Progenitor cell of endocrine pancreas (in vitro differentiated cells): ENCODE measurements at regions not wholly inside any gene's neighbourhood (a gene's known extent, or its start where the extent isn't known, plus 50 kb on each side); places are given as distances from the start of the nearest gene placed in this dataset.

ENCODE experiments used
- DNase-seq: peaks from one replicate; pipeline ENCODE4 v3.0.0; 2021; ENCODE audit warnings: low spot score; ENCODE audit not compliant: unreplicated experiment
- H3K27ac Mint-ChIP-seq: 2 replicates; pipeline ENCODE4 v1.8.0; 2021; ENCODE audit warnings: mild to moderate bottlenecking, moderate library complexity, mixed read lengths
- H3K27me3 Mint-ChIP-seq: 2 replicates; pipeline ENCODE4 v1.8.0; 2021; ENCODE audit warnings: mixed read lengths
- H3K36me3 Mint-ChIP-seq: 2 replicates; pipeline ENCODE4 v1.8.0; 2022; ENCODE audit warnings: mixed read lengths; ENCODE audit not compliant: insufficient read depth
- H3K4me1 Mint-ChIP-seq: 2 replicates; pipeline ENCODE4 v1.8.0; 2021; ENCODE audit warnings: low read depth, mixed read lengths
- H3K4me3 Mint-ChIP-seq: 2 replicates; pipeline ENCODE4 v1.8.0; 2021; ENCODE audit warnings: low read depth, mild to moderate bottlenecking, moderate library complexity, mixed read lengths
- H3K9me3 Mint-ChIP-seq: 2 replicates; pipeline ENCODE4 v1.8.0; 2021; ENCODE audit warnings: low read depth, mixed read lengths
- TF ChIP-seq, protein P1 (sequence below): fragments of 200-600 bp; sonication (generic); IDR thresholded peaks from one replicate; pipeline ENCODE4 v1.5.0; 2021; ENCODE audit warnings: antibody characterized with exemption, mild to moderate bottlenecking; ENCODE audit not compliant: unreplicated experiment

GRCh38 chr11:39917256-39917655 lies 1542.2 kb downstream of the LRRC4C start:
- Mint-ChIP-seq H3K4me1 (no peaks in the 10 kb centered on the region), H3K4me3 (no peak overlapping the region), H3K36me3 (peaks cover 2% of the 10 kb centered on the region), H3K27me3 (no peaks in the 10 kb centered on the region), H3K9me3 (peaks cover 13% of the 10 kb centered on the region), H3K27ac (no peak overlapping the region)
- TF ChIP-seq, protein P1, sequence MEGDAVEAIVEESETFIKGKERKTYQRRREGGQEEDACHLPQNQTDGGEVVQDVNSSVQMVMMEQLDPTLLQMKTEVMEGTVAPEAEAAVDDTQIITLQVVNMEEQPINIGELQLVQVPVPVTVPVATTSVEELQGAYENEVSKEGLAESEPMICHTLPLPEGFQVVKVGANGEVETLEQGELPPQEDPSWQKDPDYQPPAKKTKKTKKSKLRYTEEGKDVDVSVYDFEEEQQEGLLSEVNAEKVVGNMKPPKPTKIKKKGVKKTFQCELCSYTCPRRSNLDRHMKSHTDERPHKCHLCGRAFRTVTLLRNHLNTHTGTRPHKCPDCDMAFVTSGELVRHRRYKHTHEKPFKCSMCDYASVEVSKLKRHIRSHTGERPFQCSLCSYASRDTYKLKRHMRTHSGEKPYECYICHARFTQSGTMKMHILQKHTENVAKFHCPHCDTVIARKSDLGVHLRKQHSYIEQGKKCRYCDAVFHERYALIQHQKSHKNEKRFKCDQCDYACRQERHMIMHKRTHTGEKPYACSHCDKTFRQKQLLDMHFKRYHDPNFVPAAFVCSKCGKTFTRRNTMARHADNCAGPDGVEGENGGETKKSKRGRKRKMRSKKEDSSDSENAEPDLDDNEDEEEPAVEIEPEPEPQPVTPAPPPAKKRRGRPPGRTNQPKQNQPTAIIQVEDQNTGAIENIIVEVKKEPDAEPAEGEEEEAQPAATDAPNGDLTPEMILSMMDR = no peak
- DNase-seq = no peak

- DNase-seq = no peak
- TF ChIP-seq, protein P1 = no peak
- Mint-ChIP-seq H3K9me3 (peaks cover 5% of the 10 kb centered on the region), H3K27ac (no peak overlapping the region), H3K4me3 (no peak overlapping the region), H3K27me3 (no peaks in the 10 kb centered on the region), H3K36me3 (no peaks in the 10 kb centered on the region), H3K4me1 (no peaks in the 10 kb centered on the region)
Observed at GRCh38 chr11:39910087-39910486, 1549.4 kb downstream of the LRRC4C start.

DNA sequence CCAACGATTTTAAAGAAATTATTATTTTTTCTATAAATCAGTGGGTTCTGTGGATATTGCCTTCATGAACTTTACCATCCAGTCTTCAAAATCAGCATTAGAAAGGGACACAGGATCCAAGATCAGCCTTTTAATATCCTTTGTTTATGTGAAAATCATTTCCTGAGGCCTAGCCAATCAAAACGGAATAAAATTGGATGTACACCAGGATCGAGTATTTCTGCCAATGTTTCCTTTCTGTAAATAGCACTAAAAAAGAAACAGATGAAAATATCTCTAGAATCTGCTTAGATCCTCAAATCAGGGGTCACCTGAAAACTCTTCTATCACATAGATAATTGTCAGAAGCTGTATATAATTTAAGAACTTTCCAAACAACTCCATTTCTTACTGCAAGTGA lies 1598.5 kb downstream of the LRRC4C start:
- Mint-ChIP-seq H3K27me3 (no peaks in the 10 kb centered on the region), H3K27ac (no peak overlapping the region), H3K36me3 (peaks cover 2% of the 10 kb centered on the region), H3K4me1 (peaks cover 9% of the 10 kb centered on the region), H3K4me3 (no peak overlapping the region), H3K9me3 (peaks cover 9% of the 10 kb centered on the region)
- TF ChIP-seq, protein P1 = no peak
- DNase-seq = no peak

DNA sequence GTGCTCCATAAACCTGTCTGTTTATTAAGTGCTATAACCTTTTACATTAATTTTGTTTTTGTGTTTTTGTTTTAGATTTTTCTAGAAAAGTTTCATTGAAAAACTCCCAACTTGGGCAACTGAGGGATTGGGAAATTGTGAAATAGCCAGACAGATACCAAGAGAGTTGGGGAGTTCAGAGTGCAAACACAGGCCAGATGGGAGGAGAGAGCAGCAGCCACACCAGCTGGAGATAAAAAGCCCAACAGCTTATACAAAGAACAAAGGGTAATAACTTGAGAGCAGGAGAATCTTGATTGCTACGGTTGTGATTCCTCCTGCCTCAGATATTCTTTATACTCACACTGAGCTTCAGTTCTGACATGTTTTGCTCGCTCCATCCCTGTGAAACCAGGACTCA lies 1642.2 kb downstream of the LRRC4C start:
- Mint-ChIP-seq H3K9me3 (peaks cover 27% of the 10 kb centered on the region), H3K4me3 (no peak overlapping the region), H3K36me3 (peaks cover 6% of the 10 kb centered on the region), H3K27ac (no peak overlapping the region), H3K27me3 (no peaks in the 10 kb centered on the region), H3K4me1 (peaks cover 3% of the 10 kb centered on the region)
- TF ChIP-seq, protein P1 = no peak
- no peak for DNase-seq

- Mint-ChIP-seq H3K4me1 (no peaks in the 10 kb centered on the region), H3K27me3 (no peaks in the 10 kb centered on the region), H3K36me3 (peaks cover 6% of the 10 kb centered on the region), H3K9me3 (peaks cover 29% of the 10 kb centered on the region), H3K4me3 (no peak overlapping the region), H3K27ac (no peak overlapping the region)
- no peak for DNase-seq
- TF ChIP-seq, protein P1 = no peak
Observed at GRCh38 chr11:39810358-39810757, 1649.1 kb downstream of the LRRC4C start.
